Iris pigment epithelial cell (primary cell): ENCODE measurements at regions not wholly inside any gene's neighbourhood (a gene's known extent, or its start where the extent isn't known, plus 50 kb on each side); places are given as distances from the start of the nearest gene placed in this dataset.
"Not testable (repeated sequence)": the region's sequence is repeated elsewhere in the genome, so short reads cannot be mapped to it uniquely, and the experiment has no call there.

Source experiments
- DNase-seq: peaks from one replicate; pipeline ENCODE4 v3.0.0-alpha.2; 2011; ENCODE audit warnings: low read depth

- DNase-seq: no peak
Measured at GRCh38 chr3:82410366-82410765, 648.9 kb upstream of the GBE1 start.

- no peak for DNase-seq
Measured at GRCh38 chr3:82409842-82410241, 648.4 kb upstream of the GBE1 start.

- no peak for DNase-seq
Measured at GRCh38 chr3:82392203-82392775, 630.8 kb upstream of the GBE1 start.

- no peak for DNase-seq
Measured at GRCh38 chr3:82390868-82391267, 629.4 kb upstream of the GBE1 start.

- DNase-seq: no peak
Measured at GRCh38 chr3:82386647-82387046, 625.2 kb upstream of the GBE1 start.

- DNase-seq: no peak
Measured at GRCh38 chr3:82384181-82384580, 622.7 kb upstream of the GBE1 start.

GRCh38 chr3:82382831-82383230, 621.4 kb upstream of the GBE1 start:
- no peak for DNase-seq

- DNase-seq: no peak
Measured at GRCh38 chr3:82378392-82378791, 616.9 kb upstream of the GBE1 start.

- no peak for DNase-seq
Measured at GRCh38 chr3:82376883-82377282, 615.4 kb upstream of the GBE1 start.

- DNase-seq: not testable (repeated sequence)
Measured at GRCh38 chr3:82373833-82374232, 612.4 kb upstream of the GBE1 start.

- DNase-seq: no peak
Measured at GRCh38 chr3:82364827-82365226, 603.4 kb upstream of the GBE1 start.

- no peak for DNase-seq
Measured at GRCh38 chr3:82363131-82363530, 601.7 kb upstream of the GBE1 start.

GRCh38 chr3:82355228-82355627, 593.8 kb upstream of the GBE1 start:
- no peak for DNase-seq

- no peak for DNase-seq
Measured at GRCh38 chr3:82354228-82354627, 592.8 kb upstream of the GBE1 start.

- no peak for DNase-seq
Measured at GRCh38 chr3:82353306-82354171, 592.1 kb upstream of the GBE1 start.

GRCh38 chr3:82347585-82347984, 586.1 kb upstream of the GBE1 start:
- no peak for DNase-seq

GRCh38 chr3:82342521-82342920, 581.1 kb upstream of the GBE1 start:
- DNase-seq: no peak

- peak; percentile 1 for DNase-seq
Measured at GRCh38 chr3:82329300-82329699, 567.9 kb upstream of the GBE1 start.

GRCh38 chr3:82311901-82312300, 550.5 kb upstream of the GBE1 start:
- no peak for DNase-seq

- DNase-seq: no peak
Measured at GRCh38 chr3:82308755-82309154, 547.3 kb upstream of the GBE1 start.

- no peak for DNase-seq
Measured at GRCh38 chr3:82306189-82306588, 544.7 kb upstream of the GBE1 start.

GRCh38 chr3:82294609-82295008, 533.2 kb upstream of the GBE1 start:
- no peak for DNase-seq

- DNase-seq: no peak
Measured at GRCh38 chr3:82293867-82294266, 532.4 kb upstream of the GBE1 start.

GRCh38 chr3:82293435-82293834, 532.0 kb upstream of the GBE1 start:
- DNase-seq: no peak
